Astrocyte (in vitro differentiated cells and primary cell): ENCODE measurements at regions not wholly inside any gene's neighbourhood (a gene's known extent, or its start where the extent isn't known, plus 50 kb on each side); places are given as distances from the start of the nearest gene placed in this dataset.

Source experiments
- DNase-seq: peaks from one replicate; pipeline ENCODE4 v3.0.0-alpha.2; 2010; ENCODE audit warnings: low read depth
- FAIRE-seq: peaks from 2 replicates; lab custom pipeline; 2011; peaks lifted over from hg19 to GRCh38; lab: Jason Lieb, UNC
- H2AFZ ChIP-seq: 2 replicates; pipeline ENCODE4 v1.6.0; 2012; ENCODE audit warnings: low read depth, low read length, inconsistent platforms
- H3K27ac ChIP-seq: 2 replicates; pipeline ENCODE4 v1.5.1; 2011; ENCODE audit warnings: low read depth, low read length, inconsistent platforms
- H3K27me3 ChIP-seq: 2 replicates; pipeline ENCODE4 v1.6.0; 2011; ENCODE audit warnings: low read length, inconsistent platforms; ENCODE audit not compliant: insufficient read depth
- H3K36me3 ChIP-seq: 2 replicates; pipeline ENCODE4 v1.5.1; 2011; ENCODE audit warnings: low read length, inconsistent platforms; ENCODE audit not compliant: insufficient read depth
- H3K4me1 ChIP-seq: 2 replicates; pipeline ENCODE4 v1.5.1; 2011; ENCODE audit warnings: low read length, inconsistent platforms; ENCODE audit not compliant: insufficient read depth
- H3K4me2 ChIP-seq: 2 replicates; pipeline ENCODE4 v1.6.0; 2012; ENCODE audit warnings: low read length, inconsistent platforms
- H3K4me3 ChIP-seq: 2 replicates; pipeline ENCODE4 v1.5.1; 2011; ENCODE audit warnings: low read depth, mild to moderate bottlenecking, low read length, inconsistent platforms; ENCODE audit not compliant: insufficient read depth
- H3K79me2 ChIP-seq: 2 replicates; pipeline ENCODE4 v1.6.0; 2012; ENCODE audit warnings: mild to moderate bottlenecking, low read length, inconsistent platforms; ENCODE audit not compliant: insufficient read depth
- H3K9ac ChIP-seq: 2 replicates; pipeline ENCODE4 v1.6.0; 2012; ENCODE audit warnings: mild to moderate bottlenecking, low read length, inconsistent platforms
- H3K9me3 ChIP-seq: 2 replicates; pipeline ENCODE4 v1.5.1; 2012; ENCODE audit warnings: low read depth, mild to moderate bottlenecking, low read length, inconsistent platforms; ENCODE audit not compliant: insufficient read depth
- H4K20me1 ChIP-seq: 2 replicates; pipeline ENCODE4 v1.6.0; 2012; ENCODE audit warnings: low read length, inconsistent platforms; ENCODE audit not compliant: insufficient read depth
- H3K27ac Mint-ChIP-seq: one replicate; pipeline ENCODE4 v1.8.0; 2021; ENCODE audit warnings: mild to moderate bottlenecking, mixed read lengths; ENCODE audit not compliant: unreplicated experiment
- H3K27me3 Mint-ChIP-seq: one replicate; pipeline ENCODE4 v1.8.0; 2021; ENCODE audit warnings: low read depth, mixed read lengths; ENCODE audit not compliant: unreplicated experiment
- H3K36me3 Mint-ChIP-seq: one replicate; pipeline ENCODE4 v1.8.0; 2021; ENCODE audit warnings: low read depth, mixed read lengths; ENCODE audit not compliant: unreplicated experiment
- H3K4me1 Mint-ChIP-seq: one replicate; pipeline ENCODE4 v1.8.0; 2021; ENCODE audit warnings: low read depth, mixed read lengths; ENCODE audit not compliant: unreplicated experiment
- H3K4me3 Mint-ChIP-seq: one replicate; pipeline ENCODE4 v1.8.0; 2021; ENCODE audit warnings: mild to moderate bottlenecking, moderate library complexity, mixed read lengths; ENCODE audit not compliant: unreplicated experiment
- H3K9me3 Mint-ChIP-seq: one replicate; pipeline ENCODE4 v1.8.0; 2021; ENCODE audit warnings: mild to moderate bottlenecking, mixed read lengths; ENCODE audit not compliant: unreplicated experiment
- CTCF ChIP-seq: IDR thresholded peaks from 2 replicates; pipeline ENCODE4 v1.5.1; 2011; ENCODE audit warnings: low read depth, mild to moderate bottlenecking, inconsistent platforms, low read length, moderate library complexity; ENCODE audit not compliant: insufficient read depth
- EZH2 ChIP-seq: IDR thresholded peaks from 2 replicates; pipeline ENCODE4 v1.6.1; 2012; ENCODE audit warnings: mild to moderate bottlenecking, low read length, inconsistent platforms; ENCODE audit not compliant: insufficient read depth

- H3K36me3 Mint-ChIP-seq = no peaks in the 10 kb centered on the region
- H3K4me1 Mint-ChIP-seq = no peaks in the 10 kb centered on the region
- FAIRE-seq (no peak), DNase-seq (no peak)
- peaks cover 65% of the 10 kb centered on the region for H3K27me3 Mint-ChIP-seq
- H2AFZ ChIP-seq = no peak overlapping the region
- H3K27ac Mint-ChIP-seq = no peak overlapping the region
- H3K9me3 ChIP-seq = no peaks in the 10 kb centered on the region
- H3K36me3 ChIP-seq = no peaks in the 10 kb centered on the region
- H3K79me2 ChIP-seq = no peaks in the 10 kb centered on the region
- no peak overlapping the region for H3K4me2 ChIP-seq
- no peaks in the 10 kb centered on the region for H4K20me1 ChIP-seq
- no peak overlapping the region for H3K9ac ChIP-seq
- no peak overlapping the region for H3K4me3 ChIP-seq
- H3K9me3 Mint-ChIP-seq = no peaks in the 10 kb centered on the region
- H3K27me3 ChIP-seq = peaks cover 42% of the 10 kb centered on the region
- H3K4me1 ChIP-seq = peaks cover 6% of the 10 kb centered on the region
- H3K27ac ChIP-seq = no peak overlapping the region
- H3K4me3 Mint-ChIP-seq = no peak overlapping the region
- TF ChIP-seq EZH2 (no peak), CTCF (no peak)
Measured at GRCh38 chr1:47505267-47505666, 67.4 kb downstream of the FOXD2 start.

- H3K27me3 ChIP-seq = peaks cover 39% of the 10 kb centered on the region
- H3K9me3 ChIP-seq = no peaks in the 10 kb centered on the region
- no peak overlapping the region for H3K4me3 ChIP-seq
- H3K27ac Mint-ChIP-seq = no peak overlapping the region
- DNase-seq (no peak), FAIRE-seq (no peak)
- H3K36me3 ChIP-seq = no peaks in the 10 kb centered on the region
- H3K79me2 ChIP-seq = no peaks in the 10 kb centered on the region
- H3K4me1 Mint-ChIP-seq = no peaks in the 10 kb centered on the region
- H3K4me3 Mint-ChIP-seq = no peak overlapping the region
- H3K4me2 ChIP-seq = no peak overlapping the region
- H4K20me1 ChIP-seq = no peaks in the 10 kb centered on the region
- H3K36me3 Mint-ChIP-seq = no peaks in the 10 kb centered on the region
- peaks cover 72% of the 10 kb centered on the region for H3K27me3 Mint-ChIP-seq
- TF ChIP-seq CTCF = no peak
- TF ChIP-seq EZH2 = no peak
- no peak overlapping the region for H3K9ac ChIP-seq
- H3K27ac ChIP-seq = no peak overlapping the region
- H3K4me1 ChIP-seq = peaks cover 6% of the 10 kb centered on the region
- H3K9me3 Mint-ChIP-seq = no peaks in the 10 kb centered on the region
- H2AFZ ChIP-seq = no peak overlapping the region
Measured at GRCh38 chr1:47506053-47506452, 68.2 kb downstream of the FOXD2 start.

DNA sequence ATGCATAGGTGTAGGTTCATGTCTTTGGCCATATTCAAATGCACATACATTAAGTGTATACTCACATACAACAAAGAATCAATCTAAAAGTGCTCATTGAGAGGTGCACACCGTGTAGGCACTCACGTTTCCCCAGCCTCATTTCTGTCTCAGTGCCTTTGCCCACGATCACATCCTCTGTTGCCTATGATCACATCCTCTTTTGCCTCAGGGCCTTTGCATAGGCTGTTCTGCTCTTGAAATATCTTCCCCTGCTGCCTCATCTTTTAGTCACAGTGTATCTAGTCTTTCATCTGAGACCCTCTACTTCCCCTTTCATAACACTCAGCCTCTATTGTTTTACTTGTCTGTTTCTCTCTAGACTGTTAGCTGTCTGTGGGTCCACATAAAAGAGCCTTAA, 69.3 kb downstream of the FOXD2 start:
- no peak for DNase-seq
- no peak overlapping the region for H3K4me2 ChIP-seq
- H3K79me2 ChIP-seq = no peaks in the 10 kb centered on the region
- H3K36me3 ChIP-seq = no peaks in the 10 kb centered on the region
- no peaks in the 10 kb centered on the region for H3K4me1 Mint-ChIP-seq
- H3K4me3 ChIP-seq = no peak overlapping the region
- no peaks in the 10 kb centered on the region for H3K36me3 Mint-ChIP-seq
- H4K20me1 ChIP-seq = no peaks in the 10 kb centered on the region
- FAIRE-seq = no peak
- peaks cover 41% of the 10 kb centered on the region for H3K27me3 ChIP-seq
- peaks cover 72% of the 10 kb centered on the region for H3K27me3 Mint-ChIP-seq
- no peaks in the 10 kb centered on the region for H3K9me3 ChIP-seq
- no peak overlapping the region for H3K27ac Mint-ChIP-seq
- TF ChIP-seq EZH2 (no peak), CTCF (no peak)
- no peak overlapping the region for H3K9ac ChIP-seq
- H3K4me1 ChIP-seq = peaks cover 6% of the 10 kb centered on the region
- no peak overlapping the region for H3K27ac ChIP-seq
- H3K9me3 Mint-ChIP-seq = no peaks in the 10 kb centered on the region
- no peak overlapping the region for H3K4me3 Mint-ChIP-seq
- no peak overlapping the region for H2AFZ ChIP-seq
